ENCODE measurements at regions not wholly inside any gene's neighbourhood (a gene's known extent, or its start where the extent isn't known, plus 50 kb on each side); places are given as distances from the start of the nearest gene placed in this dataset.
"Not testable (repeated sequence)": the region's sequence is repeated elsewhere in the genome, so short reads cannot be mapped to it uniquely, and the experiment has no call there.

DNA sequence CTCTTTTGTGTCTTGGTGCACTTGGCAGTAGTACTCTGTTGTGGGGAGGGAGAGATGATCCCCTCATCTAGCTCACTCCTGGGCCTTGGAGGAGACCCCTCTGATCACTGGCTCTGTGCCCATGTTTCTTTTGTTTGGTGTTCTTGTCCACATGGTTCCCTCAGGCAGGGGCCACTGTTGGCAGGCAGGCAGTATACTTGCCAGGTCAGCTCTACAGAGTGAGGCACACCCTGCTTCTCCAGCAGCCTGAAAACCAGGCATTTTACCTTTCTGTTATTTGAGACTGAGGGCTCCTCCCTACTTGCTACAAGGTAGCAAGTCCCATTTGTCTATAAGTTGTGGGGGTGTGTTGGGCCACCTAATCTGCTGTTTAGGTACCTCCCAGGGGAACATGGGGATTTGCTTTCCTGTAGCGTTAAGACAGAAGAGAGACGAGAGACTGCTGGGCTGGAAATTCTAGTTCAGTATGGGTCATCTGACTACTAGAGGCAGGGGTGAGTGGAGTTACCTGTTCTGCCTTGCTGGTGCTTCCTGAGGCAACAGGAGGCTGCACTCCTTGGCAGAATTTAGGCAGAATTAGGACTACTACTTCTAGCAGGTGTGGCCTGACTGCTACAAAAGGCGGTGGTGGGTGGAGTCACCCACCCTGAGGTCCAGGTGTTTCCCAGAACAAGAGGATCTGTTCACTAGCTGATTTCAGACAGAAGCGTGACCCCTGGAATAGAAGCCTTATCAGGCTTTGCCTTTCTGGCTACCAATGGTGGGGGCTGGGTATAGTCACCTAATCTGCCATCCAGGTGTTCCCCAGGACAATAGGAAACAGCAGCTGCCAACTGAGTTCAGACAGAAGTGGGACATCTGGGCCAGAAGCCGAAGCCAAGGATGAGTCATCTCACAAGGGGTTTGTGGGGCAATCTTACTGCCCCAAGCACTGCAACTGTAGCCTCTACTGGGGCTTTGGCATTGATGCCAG, 843.0 kb upstream of the ATXN8OS start:
- no peak for DNase-seq (ENCODE audit: low read depth)

GRCh38 chr13:69243366-69243765, 864.3 kb upstream of the ATXN8OS start:
- DNase-seq (ENCODE audit: low read depth) = no peak

- no peak for DNase-seq (ENCODE audit: low read depth)
Measured at GRCh38 chr13:69234171-69234570, 873.5 kb upstream of the ATXN8OS start.

- DNase-seq (ENCODE audit: low read depth) = no peak
Measured at GRCh38 chr13:69226427-69226826, 881.2 kb upstream of the ATXN8OS start.

- not testable (repeated sequence) for DNase-seq (ENCODE audit: low read depth)
Measured at GRCh38 chr13:69221633-69222498, 885.8 kb upstream of the ATXN8OS start.

- no peak for DNase-seq (ENCODE audit: low read depth)
Measured at GRCh38 chr13:69213396-69213795, 894.2 kb upstream of the ATXN8OS start.

DNA sequence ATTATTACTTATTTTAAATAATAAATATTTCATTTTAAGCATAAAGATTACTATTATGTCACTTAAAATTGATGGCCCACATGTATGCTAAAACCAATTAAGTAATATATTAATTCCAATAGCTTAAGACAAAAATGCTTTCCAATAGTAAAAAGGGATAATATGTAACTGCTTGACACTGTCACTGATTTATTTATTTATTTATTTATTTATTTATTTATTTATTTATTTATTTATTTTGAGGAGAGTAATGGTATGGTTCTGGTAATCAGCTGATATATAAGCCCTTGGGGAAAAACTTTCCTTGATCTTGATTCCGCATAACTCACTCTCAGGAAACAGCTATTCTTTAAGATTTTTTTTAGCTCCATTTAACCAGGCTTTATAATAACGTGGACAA, 903.0 kb upstream of the ATXN8OS start:
- DNase-seq (ENCODE audit: low read depth) = no peak

GRCh38 chr13:69202996-69203395, 904.6 kb upstream of the ATXN8OS start:
- no peak for DNase-seq (ENCODE audit: low read depth)

DNA sequence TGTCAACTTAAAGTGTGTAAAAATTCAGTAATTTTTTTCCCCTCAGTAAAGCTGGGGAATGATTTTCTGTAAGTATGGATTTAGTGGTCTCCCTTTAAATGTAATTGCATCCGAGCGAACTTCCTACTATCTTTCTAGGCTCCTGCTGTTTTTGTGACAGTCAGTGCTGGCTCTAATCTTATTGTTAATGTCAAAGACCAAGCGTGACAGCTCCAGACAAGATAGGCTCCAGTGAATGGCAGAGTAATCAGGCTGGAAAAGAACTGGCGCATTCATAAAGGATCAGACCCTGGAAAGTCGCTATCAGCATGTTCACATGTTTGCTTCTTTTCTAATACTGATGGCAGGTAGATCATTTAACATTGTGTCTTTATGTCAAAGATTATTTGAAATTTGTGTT, 908.0 kb upstream of the ATXN8OS start:
- no peak for DNase-seq (ENCODE audit: low read depth)

GRCh38 chr13:69198706-69199105, 908.9 kb upstream of the ATXN8OS start:
- DNase-seq (ENCODE audit: low read depth) = no peak

DNA sequence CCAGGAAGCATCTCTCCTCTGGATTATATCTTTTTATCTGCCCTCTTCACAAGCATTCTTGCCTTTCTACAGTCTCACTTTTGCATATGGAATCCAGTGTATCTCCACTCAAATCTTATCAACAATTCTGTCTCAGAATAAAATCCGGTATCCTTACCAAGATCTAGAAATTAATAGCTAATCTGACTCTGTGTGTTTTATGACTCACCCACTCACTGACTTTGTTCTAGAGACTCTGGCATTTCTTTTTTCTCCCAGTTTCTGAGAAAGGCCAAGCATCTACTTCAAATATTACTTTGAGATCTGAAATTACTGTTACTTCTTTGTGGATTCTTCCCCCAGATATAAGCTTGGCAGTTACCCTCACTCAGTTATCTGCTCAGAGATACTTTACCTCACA, 913.5 kb upstream of the ATXN8OS start:
- DNase-seq (ENCODE audit: low read depth) = no peak

GRCh38 chr13:69180034-69180433, 927.6 kb upstream of the ATXN8OS start:
- no peak for DNase-seq (ENCODE audit: low read depth)

GRCh38 chr13:69178000-69178399, 929.6 kb upstream of the ATXN8OS start:
- no peak for DNase-seq (ENCODE audit: low read depth)

GRCh38 chr13:69168436-69168835, 939.2 kb upstream of the ATXN8OS start:
- no peak for DNase-seq (ENCODE audit: low read depth)

DNA sequence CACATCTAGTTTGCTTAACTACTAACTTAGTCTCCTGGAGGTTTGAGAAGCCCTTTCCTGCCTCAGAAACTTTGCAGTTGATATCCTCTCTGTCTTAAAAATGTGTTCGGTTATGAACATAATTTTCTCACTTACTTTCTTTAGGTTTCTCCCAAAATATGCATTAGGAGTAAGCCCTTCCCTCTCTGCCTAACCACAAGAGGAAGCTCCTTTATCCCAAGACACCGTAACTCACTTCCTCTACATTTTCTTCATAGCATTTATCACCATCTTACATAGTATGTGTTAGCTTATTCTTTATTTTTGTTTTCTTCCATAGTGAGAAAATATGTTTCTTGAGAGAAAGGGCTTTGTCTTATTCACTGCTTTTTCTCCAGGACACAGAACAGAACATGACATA, 952.5 kb upstream of the ATXN8OS start:
- no peak for DNase-seq (ENCODE audit: low read depth)

DNA sequence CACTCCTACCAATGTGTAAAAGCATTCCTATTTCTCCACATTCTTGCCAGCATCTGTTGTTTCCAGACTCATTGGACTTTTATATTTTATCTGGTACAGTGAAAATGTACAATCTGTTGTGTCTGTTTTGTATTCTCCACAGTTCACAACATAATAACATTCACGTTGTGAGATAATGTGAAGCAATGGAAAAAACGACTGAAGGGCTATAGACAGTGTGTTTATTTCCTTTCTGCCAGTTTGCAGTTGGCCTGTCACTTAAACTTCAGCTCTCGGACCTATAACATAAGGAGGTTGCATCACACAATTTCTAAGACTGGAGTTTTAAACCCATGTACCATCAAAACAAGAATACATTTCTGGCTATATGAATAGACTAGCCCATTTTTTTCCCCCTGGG, 965.5 kb upstream of the ATXN8OS start:
- no peak for DNase-seq (ENCODE audit: low read depth)

DNA sequence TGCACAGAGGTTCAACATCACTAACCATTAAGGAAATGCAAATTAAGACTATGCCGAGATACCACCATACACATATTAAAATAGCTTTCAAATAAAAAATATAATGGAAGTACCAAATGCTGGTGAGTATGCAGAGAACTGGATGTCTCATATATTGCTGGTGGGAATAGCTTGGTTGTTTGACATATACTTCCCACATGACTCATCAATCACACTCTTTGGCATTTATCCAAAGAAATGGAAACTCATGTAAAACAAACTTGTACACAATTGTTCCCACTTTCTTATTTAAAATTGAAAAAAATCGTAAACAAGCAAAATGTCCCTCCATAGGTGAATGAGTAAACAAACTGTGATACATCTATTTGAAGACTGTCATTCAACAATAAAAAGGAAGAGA, 982.6 kb upstream of the ATXN8OS start:
- no peak for DNase-seq (ENCODE audit: low read depth)

DNA sequence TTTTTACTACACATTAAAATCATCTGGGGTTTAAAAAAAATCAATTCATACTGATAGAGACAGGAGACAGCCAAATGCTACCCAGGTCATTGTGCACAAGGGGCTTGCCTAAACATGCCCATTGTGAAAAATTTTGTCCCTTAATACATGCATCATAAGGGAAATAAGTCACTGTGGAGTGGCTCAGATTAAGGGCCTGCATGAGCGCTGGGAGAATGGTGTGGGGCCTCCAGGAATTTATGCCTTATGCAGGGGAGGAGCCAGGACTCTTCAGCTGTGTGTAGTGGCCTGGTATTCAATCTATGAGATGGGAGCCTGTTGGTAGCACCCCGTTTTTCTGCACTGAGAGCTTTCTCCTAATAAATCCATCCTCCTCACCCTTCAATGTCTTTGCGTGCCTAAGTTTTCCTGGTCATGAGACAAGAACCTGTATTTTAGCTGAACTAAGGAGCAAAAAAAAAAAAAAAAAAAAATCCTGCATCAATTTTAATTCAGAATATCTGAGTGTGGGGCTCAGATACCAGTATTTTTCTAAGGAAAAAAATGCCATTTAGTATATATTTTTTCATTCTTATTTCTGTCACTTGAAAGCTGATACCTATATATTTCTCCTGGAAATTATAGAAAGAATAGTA, 997.6 kb upstream of the ATXN8OS start:
- no peak for DNase-seq (ENCODE audit: low read depth)

GRCh38 chr13:69108486-69108885, 999.1 kb upstream of the ATXN8OS start:
- DNase-seq (ENCODE audit: low read depth) = no peak

GRCh38 chr13:69107436-69107835, 1000.2 kb upstream of the ATXN8OS start:
- no peak for DNase-seq (ENCODE audit: low read depth)

- DNase-seq (ENCODE audit: low read depth) = no peak
Measured at GRCh38 chr13:69101841-69102240, 1005.8 kb upstream of the ATXN8OS start.

DNA sequence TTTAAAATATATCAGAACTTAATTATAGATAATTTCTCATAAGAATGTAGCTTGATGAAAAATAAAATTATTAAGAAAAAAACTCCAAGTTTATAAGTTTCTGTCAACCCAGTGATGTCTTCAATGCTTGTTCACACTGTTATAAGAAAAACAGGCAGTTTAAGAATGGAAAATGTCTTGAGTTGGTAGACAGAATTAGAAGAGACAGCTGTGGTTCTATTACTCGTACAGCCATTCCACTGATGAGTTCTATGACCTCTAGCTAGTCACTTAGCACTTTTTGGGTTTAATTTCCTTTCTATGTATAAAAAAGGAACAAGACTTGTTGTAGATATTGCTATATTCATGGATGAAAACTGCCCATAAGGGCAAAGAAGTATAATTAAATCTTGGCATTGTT, 1013.1 kb upstream of the ATXN8OS start:
- DNase-seq (ENCODE audit: low read depth) = no peak
